ENCODE measurements at regions not wholly inside any gene's neighbourhood (a gene's known extent, or its start where the extent isn't known, plus 50 kb on each side); places are given as distances from the start of the nearest gene placed in this dataset.
"Not testable (repeated sequence)": the region's sequence is repeated elsewhere in the genome, so short reads cannot be mapped to it uniquely, and the experiment has no call there.

- no peak for DNase-seq (ENCODE audit: low read depth)
- no peak for TF ChIP-seq CTCF (IDR thresholded peaks at IDR 0.05; ENCODE audit: low read depth, low read length, missing control alignments)
- no peak overlapping the region for H3K4me3 ChIP-seq (ENCODE audit: low read depth, low read length)
These were observed 1408.3 kb downstream of the EFNA5 start for GRCh38 chr5:106262395-106262794.

GRCh38 chr5:106259431-106260090, 1411.2 kb downstream of the EFNA5 start:
- H3K4me3 ChIP-seq (ENCODE audit: low read depth, low read length); DNase-seq (ENCODE audit: low read depth): not testable (repeated sequence)

DNA sequence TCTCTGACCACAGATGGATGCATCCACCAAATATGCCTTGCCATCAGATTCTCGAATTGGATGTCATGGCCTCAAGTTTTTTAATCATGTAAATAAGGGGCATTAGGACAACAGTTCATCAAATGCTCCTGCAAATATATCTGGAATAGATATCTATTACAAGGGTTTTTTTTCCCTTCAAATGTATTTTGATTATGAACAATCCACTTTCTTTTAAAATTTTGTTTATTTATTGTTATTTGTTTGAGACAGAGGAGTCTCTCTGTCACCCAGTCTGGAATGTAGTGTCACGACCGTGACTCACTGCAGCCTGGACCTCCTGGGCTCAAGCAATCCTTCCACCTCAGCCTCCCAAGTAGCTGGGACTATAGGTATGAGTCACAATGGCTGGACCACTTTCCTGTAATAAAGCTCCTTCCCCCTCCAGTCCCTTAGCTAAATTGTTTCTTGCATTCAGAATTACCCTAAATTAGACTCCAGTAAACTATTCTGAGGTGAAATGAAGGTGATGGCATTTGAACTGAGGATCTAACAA, 1412.1 kb downstream of the EFNA5 start:
- TF ChIP-seq CTCF (IDR thresholded peaks at IDR 0.05; ENCODE audit: low read depth, low read length, missing control alignments) = no peak
- no peak overlapping the region for H3K4me3 ChIP-seq (ENCODE audit: low read depth, low read length)
- DNase-seq (ENCODE audit: low read depth) = no peak

GRCh38 chr5:106254784-106255183, 1416.0 kb downstream of the EFNA5 start:
- DNase-seq (ENCODE audit: low read depth) = no peak
- H3K4me3 ChIP-seq (ENCODE audit: low read depth, low read length) = no peak overlapping the region
- no peak for TF ChIP-seq CTCF (IDR thresholded peaks at IDR 0.05; ENCODE audit: low read depth, low read length, missing control alignments)

GRCh38 chr5:106246044-106246745, 1424.5 kb downstream of the EFNA5 start:
- not testable (repeated sequence) for DNase-seq (ENCODE audit: low read depth); H3K4me3 ChIP-seq (ENCODE audit: low read depth, low read length)

DNA sequence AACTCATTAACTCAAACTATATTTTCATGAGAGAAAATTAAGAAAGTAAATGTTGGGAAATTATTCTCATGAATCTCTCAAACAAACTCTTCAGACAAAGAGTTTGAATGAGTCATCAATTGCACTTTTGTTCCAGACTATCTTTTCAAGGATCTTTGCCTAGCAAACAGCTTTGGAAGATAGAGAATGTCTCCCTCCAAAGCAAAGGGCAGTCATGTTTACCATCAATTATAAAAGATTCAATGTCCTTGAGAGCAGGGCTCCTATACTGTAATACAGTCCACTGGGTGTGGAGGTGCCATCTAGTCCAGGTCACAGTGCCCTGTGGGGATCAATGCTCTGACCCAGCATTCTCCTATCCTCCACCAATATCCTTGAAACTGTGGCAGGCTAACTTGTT, 1429.3 kb downstream of the EFNA5 start:
- DNase-seq (ENCODE audit: low read depth) = no peak
- TF ChIP-seq CTCF (IDR thresholded peaks at IDR 0.05; ENCODE audit: low read depth, low read length, missing control alignments) = no peak
- no peak overlapping the region for H3K4me3 ChIP-seq (ENCODE audit: low read depth, low read length)

GRCh38 chr5:106205916-106206571, 1464.7 kb downstream of the EFNA5 start:
- TF ChIP-seq CTCF (IDR thresholded peaks at IDR 0.05; ENCODE audit: low read depth, low read length, missing control alignments) = no peak
- H3K4me3 ChIP-seq (ENCODE audit: low read depth, low read length) = no peak overlapping the region
- DNase-seq (ENCODE audit: low read depth) = no peak

Measured in GM12864 (cell line).